WTC11 (cell line): ENCODE measurements at regions not wholly inside any gene's neighbourhood (a gene's known extent, or its start where the extent isn't known, plus 50 kb on each side); places are given as distances from the start of the nearest gene placed in this dataset.

Experiments used
- ATAC-seq: fragments of 200-7000 bp; cut with Tn5 transposase; 2 replicates; pipeline ENCODE4 v1.10.0; 2021; ENCODE audit warnings: mild to moderate bottlenecking, moderate library complexity
- CTCF ChIA-PET: fragments of 300-600 bp; sonication (Branson Sonifier 250); formaldehyde crosslinking; loops from one replicate; lab custom pipeline; 2021; ENCODE audit warnings: antibody characterized with exemption; lab: Charles Lee
- POLR2A ChIA-PET: fragments of 350-600 bp; sonication (Branson Sonifier 250); formaldehyde crosslinking; loops from one replicate; lab custom pipeline; 2021; ENCODE audit warnings: antibody characterized with exemption; lab: Charles Lee
- DNase-seq: peaks from one replicate; pipeline ENCODE4 v3.0.0; 2021; ENCODE audit warnings: low spot score
- H3K27ac Mint-ChIP-seq: 2 replicates; pipeline ENCODE4 v1.8.0; 2021; ENCODE audit warnings: mixed read lengths
- H3K27me3 Mint-ChIP-seq: 2 replicates; pipeline ENCODE4 v1.8.0; 2021; ENCODE audit warnings: low read depth, mild to moderate bottlenecking, moderate library complexity, mixed read lengths
- H3K36me3 Mint-ChIP-seq: 2 replicates; pipeline ENCODE4 v1.8.0; 2021; ENCODE audit warnings: mixed read lengths
- H3K4me1 Mint-ChIP-seq: 2 replicates; pipeline ENCODE4 v1.8.0; 2022; ENCODE audit warnings: mixed read lengths
- H3K4me3 Mint-ChIP-seq: 2 replicates; pipeline ENCODE4 v1.8.0; 2021; ENCODE audit warnings: mild to moderate bottlenecking, moderate library complexity, mixed read lengths
- H3K9me3 Mint-ChIP-seq: 2 replicates; pipeline ENCODE4 v1.8.0; 2021; ENCODE audit warnings: mixed read lengths
- ARID4B ChIP-seq: sonication (generic); formaldehyde crosslinking; IDR thresholded peaks from 2 replicates; pipeline ENCODE4 v1.8.0; 2023; ENCODE audit warnings: missing genetic modification reagents, mild to moderate bottlenecking, borderline replicate concordance
- E2F5 ChIP-seq: sonication (generic); formaldehyde crosslinking; IDR thresholded peaks from 2 replicates; pipeline ENCODE4 v1.8.1; 2022; ENCODE audit warnings: mild to moderate bottlenecking, moderate library complexity, missing genetic modification reagents
- ETV6 ChIP-seq: sonication (generic); formaldehyde crosslinking; IDR thresholded peaks from 2 replicates; pipeline ENCODE4 v1.8.1; 2022; ENCODE audit warnings: mild to moderate bottlenecking, missing genetic modification reagents
- FOXK1 ChIP-seq: sonication (generic); formaldehyde crosslinking; IDR thresholded peaks from 2 replicates; pipeline ENCODE4 v1.8.0; 2022; ENCODE audit warnings: mild to moderate bottlenecking, moderate library complexity, missing genetic modification reagents
- GABPB1 ChIP-seq: sonication (generic); formaldehyde crosslinking; IDR thresholded peaks from 2 replicates; pipeline ENCODE4 v1.8.1; 2023; ENCODE audit warnings: mild to moderate bottlenecking, missing genetic modification reagents
- KAT7 ChIP-seq: sonication (generic); formaldehyde crosslinking; IDR thresholded peaks from 2 replicates; pipeline ENCODE4 v1.8.1; 2023; ENCODE audit warnings: missing genetic modification reagents, mild to moderate bottlenecking, borderline replicate concordance
- NFATC4 ChIP-seq: fragments of 250-450 bp; sonication (Bioruptor Pico); IDR thresholded peaks from 2 replicates; pipeline ENCODE4 v1.9.0; 2021; ENCODE audit warnings: mild to moderate bottlenecking
- NFE2L1 ChIP-seq: sonication (generic); formaldehyde crosslinking; IDR thresholded peaks from 2 replicates; pipeline ENCODE4 v1.8.1; 2023; ENCODE audit warnings: missing genetic modification reagents
- NR2C2 ChIP-seq: sonication (generic); formaldehyde crosslinking; IDR thresholded peaks from 2 replicates; pipeline ENCODE4 v1.8.0; 2022; ENCODE audit warnings: mild to moderate bottlenecking, missing genetic modification reagents
- PRRX2 ChIP-seq: fragments of 250-450 bp; sonication (Bioruptor Pico); IDR thresholded peaks from 2 replicates; pipeline ENCODE4 v1.8.0; 2021; ENCODE audit warnings: mild to moderate bottlenecking
- SMAD4 ChIP-seq: sonication (generic); formaldehyde crosslinking; IDR thresholded peaks from 2 replicates; pipeline ENCODE4 v1.8.0; 2022; ENCODE audit warnings: mild to moderate bottlenecking, missing genetic modification reagents
- SOX15 ChIP-seq: fragments of 250-450 bp; sonication (Bioruptor Pico); IDR thresholded peaks from 2 replicates; pipeline ENCODE4 v1.9.0; 2021; ENCODE audit warnings: mild to moderate bottlenecking
- SP1 ChIP-seq: sonication (generic); formaldehyde crosslinking; conservative IDR thresholded peaks from 2 replicates; pipeline ENCODE4 v1.8.1; 2022; ENCODE audit warnings: missing genetic modification reagents
- ZNF138 ChIP-seq: sonication (generic); formaldehyde crosslinking; conservative IDR thresholded peaks from 2 replicates; pipeline ENCODE4 v1.8.1; 2022; ENCODE audit warnings: mild to moderate bottlenecking, moderate library complexity, missing genetic modification reagents
- ZNF263 ChIP-seq: sonication (generic); formaldehyde crosslinking; IDR thresholded peaks from 2 replicates; pipeline ENCODE4 v1.8.1; 2022; ENCODE audit warnings: low read depth, mild to moderate bottlenecking, moderate library complexity, missing genetic modification reagents
- ZNF281 ChIP-seq: sonication (generic); formaldehyde crosslinking; IDR thresholded peaks from 2 replicates; pipeline ENCODE4 v1.8.0; 2023; ENCODE audit warnings: mild to moderate bottlenecking, missing genetic modification reagents
- ZNF423 ChIP-seq: fragments of 250-450 bp; sonication (Bioruptor Pico); IDR thresholded peaks from 2 replicates; pipeline ENCODE4 v2.1.2; 2022; ENCODE audit warnings: mild to moderate bottlenecking, moderate library complexity
- TF ChIP-seq, protein P1 (sequence below): fragments of 250-450 bp; sonication (Bioruptor Pico); IDR thresholded peaks from 2 replicates; pipeline ENCODE4 v1.9.0; 2021; ENCODE audit warnings: moderate library complexity, mild to moderate bottlenecking, inconsistent platforms, borderline replicate concordance
- TF ChIP-seq, protein P2 (sequence below): fragments of 250-450 bp; sonication (Bioruptor Pico); IDR thresholded peaks from 2 replicates; pipeline ENCODE4 v1.9.0; 2021; ENCODE audit warnings: mild to moderate bottlenecking, borderline replicate concordance
- TF ChIP-seq, protein P3 (sequence below): fragments of 250-450 bp; sonication (Bioruptor Pico); conservative IDR thresholded peaks from 2 replicates; pipeline ENCODE4 v1.9.0; 2021; ENCODE audit warnings: mild to moderate bottlenecking

DNA sequence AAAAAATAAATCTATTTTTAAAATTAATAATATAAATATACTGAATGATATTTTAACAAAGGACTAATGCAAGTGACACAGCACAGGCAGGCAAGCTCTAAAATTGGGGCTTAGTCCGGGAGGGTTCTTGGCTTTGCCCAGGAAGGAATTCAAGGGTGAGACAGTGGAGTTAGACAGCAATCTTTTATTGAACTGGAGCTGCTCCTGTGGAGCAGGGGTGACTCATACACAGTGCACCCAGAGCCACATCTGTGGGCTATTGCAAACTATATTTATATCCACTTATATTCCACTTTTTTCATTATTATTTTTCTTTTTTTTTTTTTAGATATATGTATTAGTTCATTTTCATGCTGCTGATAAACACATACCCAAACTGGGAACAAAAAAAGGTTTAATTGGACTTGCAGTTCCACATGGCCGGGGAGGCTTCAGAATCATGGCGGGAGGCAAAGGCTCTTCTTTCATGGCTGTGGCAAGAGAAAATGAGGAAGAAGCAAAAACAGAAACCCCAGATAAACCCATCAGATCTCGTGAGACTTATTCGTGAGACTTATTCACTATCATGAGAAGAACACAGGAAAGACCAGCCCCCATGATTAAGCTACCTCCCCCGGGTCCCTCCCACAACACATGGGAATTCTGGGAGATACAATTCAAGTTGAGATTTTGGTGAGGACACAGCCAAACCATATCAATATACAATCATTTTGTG, 437.1 kb downstream of the BCL11A start:
- peaks cover 50% of the 10 kb centered on the region for H3K9me3 Mint-ChIP-seq
- ChIA-PET POLR2A (no interaction called here), CTCF (no interaction called here)

DNA sequence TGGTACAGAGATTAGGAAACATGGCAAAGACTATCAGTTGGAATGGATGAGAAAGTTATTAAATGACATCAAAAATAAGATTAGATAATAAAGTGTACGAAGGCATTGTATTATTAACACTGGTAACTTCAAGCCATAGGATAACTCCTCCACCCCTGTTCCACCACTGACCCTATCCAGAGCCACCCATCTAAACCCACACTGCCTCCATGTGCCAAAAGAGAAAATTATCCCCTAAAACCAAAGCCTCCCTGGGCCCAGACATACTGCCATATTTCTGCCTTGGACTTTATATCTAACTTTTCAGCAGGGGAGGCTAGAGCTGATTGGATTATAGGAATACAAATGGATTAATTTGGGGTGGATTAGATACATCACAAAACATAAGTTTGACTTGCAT, 443.7 kb downstream of the BCL11A start:
- CTCF ChIA-PET = interaction anchor here (1.6 kb wide), 1 partner anchor 107 kb away, joined by 4 read pairs; no protein-coding TSS in a partner anchor
- peak; percentile 32; the same call in 1 of the 2 replicates for ATAC-seq
- TF ChIP-seq NFATC4 (CRISPR knock-in tag) (no peak), GABPB1 (no peak), ZNF138 (CRISPR knock-in tag) (no peak), PRRX2 (CRISPR knock-in tag) (no peak), E2F5 (CRISPR knock-in tag) (no peak), ARID4B (CRISPR knock-in tag) (no peak), FOXK1 (no peak), NFE2L1 (CRISPR knock-in tag) (no peak), SP1 (no peak), ZNF281 (CRISPR knock-in tag) (no peak)

More for the DNA sequence above, 437.1 kb downstream of the BCL11A start:
- H3K4me1 Mint-ChIP-seq = no peaks in the 10 kb centered on the region
- no peaks in the 10 kb centered on the region for H3K27me3 Mint-ChIP-seq
- H3K36me3 Mint-ChIP-seq = peaks cover 39% of the 10 kb centered on the region
- no peak overlapping the region for H3K4me3 Mint-ChIP-seq
- no peak for DNase-seq
- H3K27ac Mint-ChIP-seq = no peak overlapping the region
- TF ChIP-seq, protein P1, sequence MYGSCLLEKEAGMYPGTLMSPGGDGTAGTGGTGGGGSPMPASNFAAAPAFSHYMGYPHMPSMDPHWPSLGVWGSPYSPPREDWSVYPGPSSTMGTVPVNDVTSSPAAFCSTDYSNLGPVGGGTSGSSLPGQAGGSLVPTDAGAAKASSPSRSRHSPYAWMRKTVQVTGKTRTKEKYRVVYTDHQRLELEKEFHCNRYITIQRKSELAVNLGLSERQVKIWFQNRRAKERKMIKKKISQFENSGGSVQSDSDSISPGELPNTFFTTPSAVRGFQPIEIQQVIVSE = no peak
- TF ChIP-seq ETV6 (CRISPR knock-in tag) (no peak), SMAD4 (CRISPR knock-in tag) (no peak), SOX15 (CRISPR knock-in tag) (no peak), NR2C2 (no peak), ZNF263 (CRISPR knock-in tag) (no peak), KAT7 (CRISPR knock-in tag) (no peak), GABPB1 (no peak), ZNF423 (CRISPR knock-in tag) (no peak)
- TF ChIP-seq, protein P2, sequence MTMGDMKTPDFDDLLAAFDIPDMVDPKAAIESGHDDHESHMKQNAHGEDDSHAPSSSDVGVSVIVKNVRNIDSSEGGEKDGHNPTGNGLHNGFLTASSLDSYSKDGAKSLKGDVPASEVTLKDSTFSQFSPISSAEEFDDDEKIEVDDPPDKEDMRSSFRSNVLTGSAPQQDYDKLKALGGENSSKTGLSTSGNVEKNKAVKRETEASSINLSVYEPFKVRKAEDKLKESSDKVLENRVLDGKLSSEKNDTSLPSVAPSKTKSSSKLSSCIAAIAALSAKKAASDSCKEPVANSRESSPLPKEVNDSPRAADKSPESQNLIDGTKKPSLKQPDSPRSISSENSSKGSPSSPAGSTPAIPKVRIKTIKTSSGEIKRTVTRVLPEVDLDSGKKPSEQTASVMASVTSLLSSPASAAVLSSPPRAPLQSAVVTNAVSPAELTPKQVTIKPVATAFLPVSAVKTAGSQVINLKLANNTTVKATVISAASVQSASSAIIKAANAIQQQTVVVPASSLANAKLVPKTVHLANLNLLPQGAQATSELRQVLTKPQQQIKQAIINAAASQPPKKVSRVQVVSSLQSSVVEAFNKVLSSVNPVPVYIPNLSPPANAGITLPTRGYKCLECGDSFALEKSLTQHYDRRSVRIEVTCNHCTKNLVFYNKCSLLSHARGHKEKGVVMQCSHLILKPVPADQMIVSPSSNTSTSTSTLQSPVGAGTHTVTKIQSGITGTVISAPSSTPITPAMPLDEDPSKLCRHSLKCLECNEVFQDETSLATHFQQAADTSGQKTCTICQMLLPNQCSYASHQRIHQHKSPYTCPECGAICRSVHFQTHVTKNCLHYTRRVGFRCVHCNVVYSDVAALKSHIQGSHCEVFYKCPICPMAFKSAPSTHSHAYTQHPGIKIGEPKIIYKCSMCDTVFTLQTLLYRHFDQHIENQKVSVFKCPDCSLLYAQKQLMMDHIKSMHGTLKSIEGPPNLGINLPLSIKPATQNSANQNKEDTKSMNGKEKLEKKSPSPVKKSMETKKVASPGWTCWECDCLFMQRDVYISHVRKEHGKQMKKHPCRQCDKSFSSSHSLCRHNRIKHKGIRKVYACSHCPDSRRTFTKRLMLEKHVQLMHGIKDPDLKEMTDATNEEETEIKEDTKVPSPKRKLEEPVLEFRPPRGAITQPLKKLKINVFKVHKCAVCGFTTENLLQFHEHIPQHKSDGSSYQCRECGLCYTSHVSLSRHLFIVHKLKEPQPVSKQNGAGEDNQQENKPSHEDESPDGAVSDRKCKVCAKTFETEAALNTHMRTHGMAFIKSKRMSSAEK (CRISPR knock-in tag) = no peak
- TF ChIP-seq, protein P3, sequence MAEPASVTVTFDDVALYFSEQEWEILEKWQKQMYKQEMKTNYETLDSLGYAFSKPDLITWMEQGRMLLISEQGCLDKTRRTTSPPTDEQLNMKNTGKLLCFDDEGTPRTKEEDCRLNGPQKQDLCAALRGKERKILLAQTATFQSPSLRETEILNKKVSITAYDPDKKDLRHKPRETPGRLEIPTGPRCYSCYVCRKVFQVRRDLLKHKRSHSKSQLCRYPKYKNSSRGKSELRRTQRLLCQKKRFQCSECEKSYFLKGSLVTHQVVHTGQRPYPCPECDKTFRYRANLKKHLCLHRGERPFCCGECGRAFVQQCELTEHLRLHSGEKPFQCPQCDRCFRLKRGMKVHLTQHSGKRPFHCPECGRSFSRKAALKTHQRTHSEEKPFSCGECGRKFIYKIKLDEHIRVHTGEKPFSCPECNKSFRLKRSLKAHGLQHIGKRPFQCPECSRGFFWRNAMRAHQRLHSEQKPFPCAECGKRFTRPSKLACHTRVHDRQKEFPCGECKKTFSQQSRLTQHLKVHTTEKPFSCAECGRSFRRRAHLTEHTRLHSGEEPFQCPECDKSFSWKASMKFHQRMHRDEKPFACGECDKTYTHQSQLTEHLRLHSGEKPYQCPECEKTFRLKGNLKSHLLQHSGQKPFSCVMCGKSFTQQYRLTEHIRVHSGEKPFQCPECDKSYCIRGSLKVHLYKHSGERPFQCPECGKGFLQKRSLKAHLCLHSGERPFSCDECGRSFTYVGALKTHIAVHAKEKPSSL (CRISPR knock-in tag) = no peak
- TF ChIP-seq, all 79 proteins: peak for 0
- no peak for ATAC-seq

More for the DNA sequence above, 443.7 kb downstream of the BCL11A start:
- POLR2A ChIA-PET = no interaction called here
- H3K27me3 Mint-ChIP-seq = no peaks in the 10 kb centered on the region; the same call in 1 of the 2 replicates
- DNase-seq = no peak
- peaks cover 1% of the 10 kb centered on the region for H3K36me3 Mint-ChIP-seq
- H3K4me1 Mint-ChIP-seq = no peaks in the 10 kb centered on the region
- H3K4me3 Mint-ChIP-seq = no peak overlapping the region
- peaks cover 9% of the 10 kb centered on the region for H3K9me3 Mint-ChIP-seq
- H3K27ac Mint-ChIP-seq = no peak overlapping the region
